Upper lobe of left lung (tissue), 4 donors: ENCODE measurements at regions not wholly inside any gene's neighbourhood (a gene's known extent, or its start where the extent isn't known, plus 50 kb on each side); places are given as distances from the start of the nearest gene placed in this dataset.

ENCODE experiments used
- EP300 ChIP-seq, 4 donors: sonication (generic); formaldehyde crosslinking; IDR thresholded peaks; one replicate each; pipeline ENCODE4 v1.5.1; 2017; ENCODE audit warnings: antibody characterized with exemption in 4 of 4, control low read depth in 2 of 4
- POLR2AphosphoS5 ChIP-seq, 2 donors: sonication (generic); formaldehyde crosslinking; IDR thresholded peaks; one replicate each; pipeline ENCODE4 v1.5.1; 2017; ENCODE audit warnings: antibody characterized with exemption in 2 of 2
- TF ChIP-seq, protein P1 (sequence below), 6 experiments: fragments of 450-650 bp in 4 of 6; fragments of 200-600 bp in 2 of 6; sonication (generic) in 2 of 6; IDR thresholded peaks; one replicate each; pipeline ENCODE4 v1.5.1; 2016 to 2019; ENCODE audit warnings: antibody characterized with exemption in 6 of 6

DNA sequence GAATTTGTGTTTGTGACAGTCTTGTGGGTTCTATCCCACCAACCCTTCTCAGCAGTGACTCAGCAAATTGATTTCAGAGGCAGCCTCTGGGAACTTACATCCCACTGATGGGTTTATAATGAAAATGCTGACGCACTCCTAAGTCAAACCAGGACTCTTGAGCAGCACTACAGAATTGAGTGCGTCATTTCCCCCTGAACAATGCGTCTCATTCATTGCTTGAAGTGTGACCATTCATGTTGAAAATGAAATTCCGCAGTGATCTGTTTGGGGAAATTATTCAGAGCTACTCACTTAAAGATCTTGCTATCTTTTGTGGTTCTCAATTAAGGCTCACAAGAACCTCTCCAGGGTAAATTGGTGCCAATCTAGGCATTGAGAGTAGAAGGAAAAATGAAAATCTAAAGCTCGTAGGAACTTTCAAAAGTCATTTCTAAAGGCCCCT is 417.7 kb upstream of the SLC14A2 start:
- TF ChIP-seq POLR2AphosphoS5 (IDR thresholded peaks at IDR 0.05) (no peak), EP300 (IDR thresholded peaks at IDR 0.05) (no peak)
- TF ChIP-seq, protein P1, sequence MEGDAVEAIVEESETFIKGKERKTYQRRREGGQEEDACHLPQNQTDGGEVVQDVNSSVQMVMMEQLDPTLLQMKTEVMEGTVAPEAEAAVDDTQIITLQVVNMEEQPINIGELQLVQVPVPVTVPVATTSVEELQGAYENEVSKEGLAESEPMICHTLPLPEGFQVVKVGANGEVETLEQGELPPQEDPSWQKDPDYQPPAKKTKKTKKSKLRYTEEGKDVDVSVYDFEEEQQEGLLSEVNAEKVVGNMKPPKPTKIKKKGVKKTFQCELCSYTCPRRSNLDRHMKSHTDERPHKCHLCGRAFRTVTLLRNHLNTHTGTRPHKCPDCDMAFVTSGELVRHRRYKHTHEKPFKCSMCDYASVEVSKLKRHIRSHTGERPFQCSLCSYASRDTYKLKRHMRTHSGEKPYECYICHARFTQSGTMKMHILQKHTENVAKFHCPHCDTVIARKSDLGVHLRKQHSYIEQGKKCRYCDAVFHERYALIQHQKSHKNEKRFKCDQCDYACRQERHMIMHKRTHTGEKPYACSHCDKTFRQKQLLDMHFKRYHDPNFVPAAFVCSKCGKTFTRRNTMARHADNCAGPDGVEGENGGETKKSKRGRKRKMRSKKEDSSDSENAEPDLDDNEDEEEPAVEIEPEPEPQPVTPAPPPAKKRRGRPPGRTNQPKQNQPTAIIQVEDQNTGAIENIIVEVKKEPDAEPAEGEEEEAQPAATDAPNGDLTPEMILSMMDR (IDR thresholded peaks at IDR 0.05): no peak
